Vagina (tissue), 2 donors: ENCODE measurements at regions not wholly inside any gene's neighbourhood (a gene's known extent, or its start where the extent isn't known, plus 50 kb on each side); places are given as distances from the start of the nearest gene placed in this dataset. TPM values are rescaled to one million over a fixed set of nuclear protein-coding genes. Genes with fewer than 3 reads are reported as not detected.
"Not testable (repeated sequence)": the region's sequence is repeated elsewhere in the genome, so short reads cannot be mapped to it uniquely, and the experiment has no call there.

ENCODE experiments used
- DNase-seq, 2 donors: peaks; one replicate each; pipeline ENCODE4 v3.0.0-alpha.2; 2017; ENCODE audit errors: extremely low spot score in 2 of 2
- H3K27ac ChIP-seq: fragments of 200-600 bp; sonication (generic); one replicate; pipeline ENCODE4 v1.5.1; 2019
- H3K27me3 ChIP-seq: fragments of 200-600 bp; sonication (generic); one replicate; pipeline ENCODE4 v1.5.1; 2019
- H3K36me3 ChIP-seq, 2 donors: fragments of 200-600 bp; sonication (generic); one replicate each; pipeline ENCODE4 v1.5.1; 2017 to 2019
- H3K4me1 ChIP-seq: fragments of 200-600 bp; sonication (generic); one replicate; pipeline ENCODE4 v1.5.1; 2019
- H3K4me3 ChIP-seq, 2 donors: fragments of 200-600 bp; sonication (generic); 1 replicate in 1 of 2; 2 replicates in 1 of 2; pipeline ENCODE4 v1.5.1; 2016 to 2019
- H3K9me3 ChIP-seq: fragments of 200-600 bp; sonication (generic); one replicate; pipeline ENCODE4 v1.5.1; 2019
- CTCF ChIP-seq, 3 experiments: fragments of 450-650 bp in 2 of 3; fragments of 200-600 bp in 1 of 3; sonication (generic) in 1 of 3; IDR thresholded peaks; one replicate each; pipeline ENCODE4 v1.5.1; 2017 to 2019; ENCODE audit warnings: antibody characterized with exemption in 3 of 3, mild to moderate bottlenecking in 2 of 3, moderate library complexity in 2 of 3
- POLR2A ChIP-seq, 2 donors: fragments of 450-650 bp; IDR thresholded peaks; one replicate each; pipeline ENCODE4 v1.6.1; 2017; ENCODE audit warnings: antibody characterized with exemption in 2 of 2, mild to moderate bottlenecking in 2 of 2, moderate library complexity in 2 of 2
- POLR2AphosphoS5 ChIP-seq, 2 donors: sonication (generic); formaldehyde crosslinking; IDR thresholded peaks; one replicate each; pipeline ENCODE4 v1.9.0; 2017; ENCODE audit warnings: antibody characterized with exemption in 2 of 2, mild to moderate bottlenecking in 2 of 2, low read depth in 1 of 2; ENCODE audit not compliant: insufficient read depth in 1 of 2
- intact Hi-C: fragments of 100-400 bp; cut with DNase I; formaldehyde crosslinking; loops from one replicate; pipeline ENCODE4 v1.15.1; 2023
- small RNA-seq: library from RNA; depleted of rRNA; stranded (forward); fragments of <200 nt; gene quantifications from one replicate; pipeline ENCODE3, GENCODE V24; 2016

GRCh38 chr21:13827201-13827600 is 217.6 kb downstream of the POTED start:
- Histone ChIP-seq H3K27me3 (no peaks in the 10 kb centered on the region), H3K36me3 (no peaks in the 10 kb centered on the region), H3K4me1 (no peaks in the 10 kb centered on the region), H3K27ac (no peak overlapping the region), H3K9me3 (no peaks in the 10 kb centered on the region), H3K4me3 (no peak overlapping the region)
- TF ChIP-seq POLR2AphosphoS5 (IDR thresholded peaks at IDR 0.05; ENCODE audit: insufficient read depth in 1 of 2, low read depth in 1 of 2) (no peak), POLR2A (IDR thresholded peaks at IDR 0.05) (no peak), CTCF (IDR thresholded peaks at IDR 0.05) (no peak)
- no peak for DNase-seq
- intact Hi-C loops = no loop called here

- H3K4me1 ChIP-seq, intact Hi-C loops, H3K27me3 ChIP-seq, H3K9me3 ChIP-seq, H3K27ac ChIP-seq, H3K4me3 ChIP-seq, DNase-seq, H3K36me3 ChIP-seq: not testable (repeated sequence)
These were observed 216.9 kb downstream of the POTED start for GRCh38 chr21:13826511-13826910.

- H3K36me3 ChIP-seq, H3K4me1 ChIP-seq, H3K9me3 ChIP-seq, intact Hi-C loops, H3K4me3 ChIP-seq, H3K27me3 ChIP-seq, H3K27ac ChIP-seq, DNase-seq: not testable (repeated sequence)
These were observed 215.7 kb downstream of the POTED start for GRCh38 chr21:13825218-13825778.

GRCh38 chr21:13820286-13820685 is 210.7 kb downstream of the POTED start:
- H3K36me3 ChIP-seq, DNase-seq: not testable (repeated sequence)

GRCh38 chr21:13812191-13812590 is 202.6 kb downstream of the POTED start:
- intact Hi-C loops, H3K4me1 ChIP-seq, H3K27ac ChIP-seq: not testable (repeated sequence)

More at GRCh38 chr21:13820286-13820685, 210.7 kb downstream of the POTED start:
- intact Hi-C loops, H3K4me3 ChIP-seq, H3K27me3 ChIP-seq, H3K9me3 ChIP-seq, H3K27ac ChIP-seq, H3K4me1 ChIP-seq: not testable (repeated sequence)

GRCh38 chr21:13810559-13810958 is 201.0 kb downstream of the POTED start:
- intact Hi-C loops, DNase-seq, H3K36me3 ChIP-seq, H3K9me3 ChIP-seq, H3K4me3 ChIP-seq, H3K4me1 ChIP-seq, H3K27me3 ChIP-seq, H3K27ac ChIP-seq: not testable (repeated sequence)

More at GRCh38 chr21:13812191-13812590, 202.6 kb downstream of the POTED start:
- H3K9me3 ChIP-seq, H3K4me3 ChIP-seq, H3K36me3 ChIP-seq, DNase-seq, H3K27me3 ChIP-seq: not testable (repeated sequence)

- H3K9me3 ChIP-seq, H3K27me3 ChIP-seq, DNase-seq, H3K27ac ChIP-seq, intact Hi-C loops, H3K4me1 ChIP-seq, H3K4me3 ChIP-seq, H3K36me3 ChIP-seq: not testable (repeated sequence)
These were observed 196.9 kb downstream of the POTED start for GRCh38 chr21:13806444-13806843.

GRCh38 chr21:13802757-13803156 is 193.2 kb downstream of the POTED start:
- H3K4me3 ChIP-seq = not testable (repeated sequence)

More at GRCh38 chr21:13802757-13803156, 193.2 kb downstream of the POTED start:
- H3K9me3 ChIP-seq, DNase-seq, H3K36me3 ChIP-seq, H3K27ac ChIP-seq, intact Hi-C loops, H3K27me3 ChIP-seq, H3K4me1 ChIP-seq: not testable (repeated sequence)

Small RNA genes lying in the stretch of these regions (small RNA-seq; reads per million reads assigned to genes)
- not detected for gene RNU6-954P
- not detected for gene ZNF114P1
